Activated T-helper 17 cell treated with anti-CD3 and anti-CD28 coated beads, Interleukin-2, amount 50 U/mL, for 72 hours (primary cell): ENCODE measurements at regions not wholly inside any gene's neighbourhood (a gene's known extent, or its start where the extent isn't known, plus 50 kb on each side); places are given as distances from the start of the nearest gene placed in this dataset.

Source experiments
- ATAC-seq: fragments of 150-1000 bp; cut with Tn5 transposase; replicated peaks from 2 replicates; pipeline ENCODE4 v1.10.0; 2021; ENCODE audit warnings: mild to moderate bottlenecking, moderate library complexity
- H3K27ac Mint-ChIP-seq: one replicate; pipeline ENCODE4 v1.8.0; 2022; ENCODE audit warnings: mixed read lengths
- H3K27me3 Mint-ChIP-seq: one replicate; pipeline ENCODE4 v1.8.0; 2022; ENCODE audit warnings: mixed read lengths
- H3K36me3 Mint-ChIP-seq: one replicate; pipeline ENCODE4 v1.8.0; 2022; ENCODE audit warnings: low read depth, mild to moderate bottlenecking, mixed read lengths
- H3K4me1 Mint-ChIP-seq: one replicate; pipeline ENCODE4 v1.8.0; 2022; ENCODE audit warnings: mixed read lengths
- H3K4me3 Mint-ChIP-seq: one replicate; pipeline ENCODE4 v1.8.0; 2022; ENCODE audit warnings: mild to moderate bottlenecking, mixed read lengths
- H3K9me3 Mint-ChIP-seq: one replicate; pipeline ENCODE4 v1.8.0; 2022; ENCODE audit warnings: mixed read lengths

DNA sequence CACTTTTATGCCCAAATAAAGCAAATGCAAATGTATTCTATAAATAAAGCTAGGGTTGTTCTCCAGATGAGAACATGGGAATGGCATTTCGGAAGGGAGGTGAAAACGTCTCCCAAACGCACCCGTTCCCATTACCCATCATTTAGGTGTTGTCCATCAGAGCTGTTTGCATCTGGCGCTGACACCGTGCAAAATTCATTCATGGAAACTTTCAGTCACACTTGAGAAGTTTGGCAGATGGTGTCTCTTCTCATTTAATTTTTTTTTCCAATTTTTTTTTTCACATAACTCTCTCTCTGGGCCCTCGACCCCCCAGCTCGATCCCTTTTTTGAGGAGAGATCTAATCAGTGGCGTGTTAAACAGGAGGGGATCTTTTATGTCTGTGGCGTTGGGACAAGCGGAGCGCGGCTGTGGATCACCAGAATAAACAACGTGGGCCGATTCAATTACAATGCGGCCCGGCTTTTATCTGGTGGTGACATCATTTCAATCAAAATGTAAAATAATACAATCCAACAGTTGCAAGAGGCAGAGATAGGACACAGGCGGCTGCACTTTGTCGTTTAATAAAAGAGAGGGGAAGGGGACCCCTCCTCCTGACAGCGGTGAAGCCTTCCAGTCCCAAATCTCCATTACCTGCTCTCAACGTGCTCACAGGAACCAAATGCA lies 246.1 kb upstream of the IRX4 start:
- Mint-ChIP-seq H3K9me3 (no peaks in the 10 kb centered on the region), H3K4me1 (peaks cover 4% of the 10 kb centered on the region), H3K27ac (no peak overlapping the region), H3K4me3 (no peak overlapping the region), H3K36me3 (no peaks in the 10 kb centered on the region), H3K27me3 (peaks cover 27% of the 10 kb centered on the region)
- ATAC-seq: no peak

DNA sequence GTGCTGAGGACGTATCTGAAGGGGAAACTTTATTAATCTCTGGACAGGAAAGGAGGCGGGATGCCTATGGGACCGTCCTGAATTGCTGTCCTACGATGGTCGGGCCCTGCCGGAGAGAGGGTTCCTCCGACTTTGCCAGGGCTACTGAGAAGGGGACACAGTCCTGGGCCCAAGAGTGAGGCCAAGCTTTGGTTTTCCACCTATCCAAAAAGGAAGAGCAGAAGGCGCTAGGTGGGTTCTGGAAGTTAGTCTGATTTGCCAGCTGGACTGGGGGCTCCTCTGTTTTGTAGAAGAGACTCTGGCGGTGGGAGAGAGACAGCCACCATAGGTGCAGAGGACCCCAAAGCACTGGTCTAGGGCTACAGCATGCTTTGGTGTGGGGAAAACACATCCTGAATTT lies 243.8 kb upstream of the IRX4 start:
- no peak overlapping the region for H3K27ac Mint-ChIP-seq
- H3K4me3 Mint-ChIP-seq: no peak overlapping the region
- H3K27me3 Mint-ChIP-seq: peaks cover 30% of the 10 kb centered on the region
- H3K4me1 Mint-ChIP-seq: no peaks in the 10 kb centered on the region
- no peaks in the 10 kb centered on the region for H3K36me3 Mint-ChIP-seq
- no peak for ATAC-seq
- peaks cover 7% of the 10 kb centered on the region for H3K9me3 Mint-ChIP-seq

DNA sequence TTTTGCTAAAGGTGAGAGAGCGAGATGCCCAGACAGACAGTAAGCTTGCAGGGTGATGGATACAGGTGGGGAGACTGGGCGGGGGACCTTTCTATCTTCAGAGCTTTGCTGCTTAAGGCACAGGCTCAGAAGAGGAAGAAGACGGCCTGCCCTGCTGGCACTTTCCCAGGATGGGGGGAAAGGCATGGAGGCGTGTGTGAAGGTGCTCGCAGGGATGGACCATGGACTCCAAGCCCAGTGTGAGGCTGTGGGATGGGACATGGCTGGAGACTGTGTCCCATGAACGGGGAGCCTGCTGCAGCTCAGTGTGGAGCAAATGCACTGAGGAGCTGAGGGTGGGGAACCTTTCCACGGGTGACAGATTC lies 243.2 kb upstream of the IRX4 start:
- no peak for ATAC-seq
- Mint-ChIP-seq H3K4me3 (no peak overlapping the region), H3K4me1 (no peaks in the 10 kb centered on the region)

DNA sequence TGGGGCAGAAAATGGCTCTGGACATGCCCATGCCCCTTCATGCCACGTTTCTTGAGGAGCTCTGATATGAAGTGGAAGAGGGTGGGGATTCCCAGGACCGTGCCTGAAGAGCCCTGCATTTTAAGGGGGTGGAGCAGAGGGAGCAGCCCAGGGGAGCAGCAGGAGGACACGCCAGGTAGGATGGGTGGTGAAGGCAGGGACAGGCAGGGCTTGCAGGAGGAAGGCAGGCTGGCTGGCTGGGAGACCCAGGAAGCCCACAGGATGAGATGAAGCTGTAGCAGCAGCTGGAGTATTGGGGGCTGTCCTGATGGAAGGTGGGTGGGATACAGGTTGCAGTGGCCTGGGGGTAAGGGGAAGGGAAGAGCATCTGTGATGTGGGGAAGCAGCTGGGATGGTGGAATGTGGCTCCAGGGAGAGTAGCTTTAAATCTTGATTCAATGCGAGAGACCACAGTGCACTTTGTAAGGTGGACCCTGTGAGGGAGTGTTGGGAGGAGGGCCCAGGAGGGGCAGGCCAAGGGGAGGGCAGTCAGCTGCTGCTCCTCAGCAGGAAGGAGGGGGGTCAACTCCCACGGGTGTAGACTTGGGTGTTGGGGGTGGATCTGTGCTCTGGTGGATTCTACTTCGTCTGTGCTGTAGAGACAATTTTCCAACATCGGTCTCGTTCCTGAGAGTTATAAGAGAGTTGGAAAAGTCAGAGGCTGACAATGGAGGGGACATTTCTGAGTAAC lies 242.6 kb upstream of the IRX4 start:
- ATAC-seq: no peak
- no peaks in the 10 kb centered on the region for H3K36me3 Mint-ChIP-seq
- no peaks in the 10 kb centered on the region for H3K4me1 Mint-ChIP-seq
- H3K27ac Mint-ChIP-seq: no peak overlapping the region
- H3K9me3 Mint-ChIP-seq: peaks cover 7% of the 10 kb centered on the region
- peaks cover 38% of the 10 kb centered on the region for H3K27me3 Mint-ChIP-seq
- H3K4me3 Mint-ChIP-seq: no peak overlapping the region

More for the DNA sequence above, 243.2 kb upstream of the IRX4 start:
- Mint-ChIP-seq H3K36me3 (no peaks in the 10 kb centered on the region), H3K9me3 (peaks cover 7% of the 10 kb centered on the region), H3K27ac (no peak overlapping the region), H3K27me3 (peaks cover 34% of the 10 kb centered on the region)

GRCh38 chr5:2124434-2125170 lies 241.9 kb upstream of the IRX4 start:
- no peaks in the 10 kb centered on the region for H3K36me3 Mint-ChIP-seq
- no peak overlapping the region for H3K27ac Mint-ChIP-seq
- ATAC-seq: no peak

GRCh38 chr5:2123874-2124273 lies 241.1 kb upstream of the IRX4 start:
- no peaks in the 10 kb centered on the region for H3K36me3 Mint-ChIP-seq
- no peaks in the 10 kb centered on the region for H3K4me1 Mint-ChIP-seq
- H3K27ac Mint-ChIP-seq: no peak overlapping the region
- H3K9me3 Mint-ChIP-seq: peaks cover 7% of the 10 kb centered on the region
- H3K27me3 Mint-ChIP-seq: peaks cover 42% of the 10 kb centered on the region
- no peak overlapping the region for H3K4me3 Mint-ChIP-seq
- ATAC-seq: no peak

More at GRCh38 chr5:2124434-2125170, 241.9 kb upstream of the IRX4 start:
- Mint-ChIP-seq H3K4me3 (no peak overlapping the region), H3K27me3 (peaks cover 38% of the 10 kb centered on the region), H3K4me1 (no peaks in the 10 kb centered on the region), H3K9me3 (peaks cover 7% of the 10 kb centered on the region)

DNA sequence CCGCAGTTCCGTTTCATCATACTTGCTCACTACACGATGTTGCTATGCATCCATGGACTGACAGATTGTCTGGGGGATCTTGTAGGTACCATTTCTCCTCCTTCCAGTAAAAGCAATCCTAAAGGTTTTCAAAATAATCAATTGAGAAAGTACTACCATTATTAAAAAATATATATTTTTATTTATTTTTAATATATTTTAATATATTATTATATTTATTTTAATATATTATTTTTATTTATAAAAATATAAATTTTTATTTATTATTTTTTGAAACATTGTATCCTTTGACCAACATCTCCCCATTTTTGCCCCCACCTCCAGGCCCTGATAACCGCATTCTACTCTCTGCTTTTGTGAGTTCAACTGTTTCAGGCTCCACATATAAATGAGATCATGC lies 237.6 kb upstream of the IRX4 start:
- H3K4me1 Mint-ChIP-seq: no peaks in the 10 kb centered on the region
- peaks cover 7% of the 10 kb centered on the region for H3K9me3 Mint-ChIP-seq

DNA sequence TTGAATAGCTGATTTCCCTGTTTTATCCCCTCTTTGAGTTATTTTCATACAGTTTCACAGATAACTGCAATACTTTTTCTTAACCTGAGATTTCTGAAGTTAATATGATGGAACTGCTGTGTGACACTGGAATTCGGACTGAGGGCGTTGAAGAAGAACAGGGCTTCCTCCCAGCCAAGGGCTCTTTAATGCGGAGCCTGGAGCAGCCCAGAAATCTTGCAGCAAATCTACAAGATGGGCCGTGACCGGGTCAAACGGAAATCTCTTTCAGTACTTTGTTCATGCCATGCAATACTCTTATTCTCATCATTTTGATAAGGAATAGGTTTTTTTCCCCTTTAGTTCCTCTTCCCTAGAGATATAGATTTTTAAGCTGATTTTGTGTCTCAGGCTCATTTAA lies 236.8 kb upstream of the IRX4 start:
- Mint-ChIP-seq H3K4me3 (no peak overlapping the region), H3K4me1 (no peaks in the 10 kb centered on the region), H3K36me3 (no peaks in the 10 kb centered on the region), H3K27ac (no peak overlapping the region), H3K9me3 (peaks cover 7% of the 10 kb centered on the region), H3K27me3 (peaks cover 32% of the 10 kb centered on the region)
- ATAC-seq: no peak

More for the DNA sequence above, 237.6 kb upstream of the IRX4 start:
- Mint-ChIP-seq H3K36me3 (no peaks in the 10 kb centered on the region), H3K27ac (no peak overlapping the region), H3K4me3 (no peak overlapping the region), H3K27me3 (peaks cover 37% of the 10 kb centered on the region)
- no peak for ATAC-seq

- Mint-ChIP-seq H3K9me3 (no peaks in the 10 kb centered on the region), H3K27ac (no peak overlapping the region)
Observed at GRCh38 chr5:2113348-2114131, 230.8 kb upstream of the IRX4 start.

DNA sequence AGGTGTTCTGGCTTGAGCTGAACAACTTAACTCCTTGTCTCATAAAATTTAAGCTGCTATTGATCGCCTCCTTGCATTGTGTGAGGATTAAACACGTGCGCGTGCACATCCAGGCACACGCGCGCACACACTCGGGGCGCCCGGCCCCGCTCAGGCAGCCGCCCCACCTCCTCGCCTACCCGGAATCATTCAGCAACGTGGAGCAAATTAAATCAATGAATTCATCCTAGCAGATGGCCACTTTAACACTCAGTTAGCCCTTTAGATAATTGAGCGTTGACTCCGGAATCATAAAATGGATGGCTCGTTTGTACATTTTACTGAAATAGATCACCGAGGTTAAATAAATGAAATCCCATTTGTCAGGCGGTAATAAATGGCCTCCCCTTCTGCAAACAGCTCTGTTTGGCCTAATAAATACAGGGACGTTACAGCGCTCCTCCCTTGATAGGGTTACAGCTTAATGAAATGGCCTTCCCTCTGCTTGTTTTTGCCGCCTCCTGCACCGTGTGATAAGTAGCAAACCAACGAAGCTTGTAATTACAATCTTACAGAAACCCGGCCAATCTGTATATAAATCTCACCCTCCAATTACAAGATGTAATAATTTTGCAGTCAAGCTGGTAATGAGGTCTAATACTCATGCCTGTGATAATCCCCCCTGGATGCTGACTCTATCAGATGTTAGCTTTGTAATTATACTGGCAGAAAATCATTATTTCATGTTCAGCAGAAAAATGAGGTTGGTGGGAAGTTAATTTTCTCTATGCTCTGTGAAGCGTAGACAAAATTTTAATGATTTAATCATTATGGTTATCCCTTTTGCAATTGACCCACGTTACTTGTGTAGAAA lies 229.7 kb upstream of the IRX4 start:
- no peak overlapping the region for H3K4me3 Mint-ChIP-seq
- H3K36me3 Mint-ChIP-seq: no peaks in the 10 kb centered on the region

More at GRCh38 chr5:2113348-2114131, 230.8 kb upstream of the IRX4 start:
- no peak for ATAC-seq
- Mint-ChIP-seq H3K4me1 (no peaks in the 10 kb centered on the region), H3K4me3 (no peak overlapping the region), H3K27me3 (peaks cover 14% of the 10 kb centered on the region), H3K36me3 (no peaks in the 10 kb centered on the region)

GRCh38 chr5:2111569-2112105 lies 228.9 kb upstream of the IRX4 start:
- Mint-ChIP-seq H3K36me3 (no peaks in the 10 kb centered on the region), H3K27ac (no peak overlapping the region), H3K27me3 (peaks cover 8% of the 10 kb centered on the region)

More for the DNA sequence above, 229.7 kb upstream of the IRX4 start:
- H3K27me3 Mint-ChIP-seq: peaks cover 8% of the 10 kb centered on the region
- ATAC-seq: no peak
- H3K9me3 Mint-ChIP-seq: no peaks in the 10 kb centered on the region
- H3K27ac Mint-ChIP-seq: no peak overlapping the region
- no peaks in the 10 kb centered on the region for H3K4me1 Mint-ChIP-seq

GRCh38 chr5:2110934-2111462 lies 228.3 kb upstream of the IRX4 start:
- Mint-ChIP-seq H3K27me3 (peaks cover 9% of the 10 kb centered on the region), H3K4me1 (no peaks in the 10 kb centered on the region), H3K27ac (no peak overlapping the region), H3K36me3 (no peaks in the 10 kb centered on the region), H3K9me3 (peaks cover under 1% of the 10 kb centered on the region), H3K4me3 (no peak overlapping the region)
- ATAC-seq: no peak

More at GRCh38 chr5:2111569-2112105, 228.9 kb upstream of the IRX4 start:
- no peak for ATAC-seq
- Mint-ChIP-seq H3K4me3 (no peak overlapping the region), H3K9me3 (no peaks in the 10 kb centered on the region), H3K4me1 (no peaks in the 10 kb centered on the region)
